GM12891 (cell line): ENCODE measurements at regions not wholly inside any gene's neighbourhood (a gene's known extent, or its start where the extent isn't known, plus 50 kb on each side); places are given as distances from the start of the nearest gene placed in this dataset.

Experiments used
- PAX5 ChIP-seq: IDR thresholded peaks from 2 replicates; pipeline ENCODE4 v1.6.1; 2011; ENCODE audit warnings: low read length, moderate library complexity, mild to moderate bottlenecking; ENCODE audit not compliant: insufficient read depth, severe bottlenecking
- POLR2A ChIP-seq: IDR thresholded peaks from 2 replicates; pipeline ENCODE4 v1.6.1; 2011; ENCODE audit warnings: low read depth, low read length, control low read depth
- POLR2AphosphoS5 ChIP-seq: IDR thresholded peaks from 2 replicates; pipeline ENCODE4 v1.6.1; 2011; ENCODE audit warnings: low read depth, low read length, control low read depth
- SPI1 ChIP-seq: IDR thresholded peaks from 2 replicates; pipeline ENCODE4 v1.6.1; 2011; ENCODE audit warnings: low read depth, low read length, control low read depth
- TAF1 ChIP-seq: IDR thresholded peaks from 2 replicates; pipeline ENCODE4 v1.6.1; 2011; ENCODE audit warnings: low read depth, low read length, control low read depth

GRCh38 chr2:155663265-155663664 is 669.3 kb downstream of the NR4A2 start:
- no peak for TF ChIP-seq POLR2AphosphoS5
- no peak for TF ChIP-seq POLR2A
- TF ChIP-seq PAX5 = no peak
- TF ChIP-seq TAF1 = no peak
- TF ChIP-seq SPI1 = no peak
